CD4-positive, alpha-beta T cell treated with Interleukin-15 for 4 hours (primary cell): ENCODE measurements at regions not wholly inside any gene's neighbourhood (a gene's known extent, or its start where the extent isn't known, plus 50 kb on each side); places are given as distances from the start of the nearest gene placed in this dataset.

Source experiments
- DNase-seq: peaks from one replicate; pipeline ENCODE4 v3.0.0-alpha.2; 2020; ENCODE audit warnings: low spot score

DNA sequence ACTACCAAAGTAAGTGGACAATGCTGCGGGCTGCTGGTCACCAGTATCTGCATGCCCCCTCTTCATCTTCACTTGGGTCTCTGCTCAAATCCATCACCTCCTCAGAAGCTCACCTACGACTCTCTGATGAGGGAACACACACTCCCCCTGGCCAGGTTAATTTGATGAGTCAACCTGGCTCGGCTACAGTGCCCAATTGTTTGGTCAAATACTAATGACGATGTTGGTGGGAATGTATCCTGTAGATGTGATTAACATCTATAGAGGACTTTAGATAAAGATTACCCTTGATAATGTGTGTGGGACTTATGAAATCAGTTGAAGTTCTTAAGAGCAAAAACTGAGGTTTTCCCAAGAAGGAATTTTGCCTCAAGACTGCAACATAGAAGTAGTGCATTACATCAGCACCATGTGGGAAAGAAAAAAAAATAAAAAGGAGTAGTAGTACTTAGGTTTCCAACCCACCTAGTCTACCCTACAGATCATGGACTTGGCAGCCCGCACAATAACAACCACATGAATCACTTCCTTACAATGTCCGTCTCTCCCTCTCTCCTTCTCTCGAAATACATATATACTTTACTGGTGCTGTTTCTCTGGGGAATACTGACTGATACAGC is 467.3 kb downstream of the DNAH5 start:
- DNase-seq, result no peak

- no peak for DNase-seq
Measured at GRCh38 chr5:13472842-13473241, 471.6 kb downstream of the DNAH5 start.

- no peak for DNase-seq
Measured at GRCh38 chr5:13470975-13471374, 473.5 kb downstream of the DNAH5 start.

DNA sequence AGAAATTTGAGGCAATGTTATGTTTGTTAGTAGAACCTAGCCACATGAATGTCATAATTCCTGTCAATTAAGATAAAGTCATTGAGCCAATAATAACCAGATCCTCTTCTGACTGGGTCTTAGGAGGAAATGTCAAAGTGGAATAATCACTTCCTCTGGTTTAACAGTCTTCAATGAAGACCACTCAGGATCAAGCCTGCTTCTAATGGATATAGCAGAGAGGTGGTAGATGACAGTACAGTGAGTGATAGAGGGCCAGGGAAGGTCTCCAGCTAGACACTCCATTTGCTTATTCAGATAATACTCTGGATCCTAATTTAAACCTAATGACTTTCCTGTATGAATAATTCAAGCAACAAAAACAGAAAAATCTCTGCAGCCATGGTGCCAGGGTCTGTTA is 474.2 kb downstream of the DNAH5 start:
- DNase-seq, result no peak

GRCh38 chr5:13464532-13465193 is 479.8 kb downstream of the DNAH5 start:
- DNase-seq, result no peak

DNA sequence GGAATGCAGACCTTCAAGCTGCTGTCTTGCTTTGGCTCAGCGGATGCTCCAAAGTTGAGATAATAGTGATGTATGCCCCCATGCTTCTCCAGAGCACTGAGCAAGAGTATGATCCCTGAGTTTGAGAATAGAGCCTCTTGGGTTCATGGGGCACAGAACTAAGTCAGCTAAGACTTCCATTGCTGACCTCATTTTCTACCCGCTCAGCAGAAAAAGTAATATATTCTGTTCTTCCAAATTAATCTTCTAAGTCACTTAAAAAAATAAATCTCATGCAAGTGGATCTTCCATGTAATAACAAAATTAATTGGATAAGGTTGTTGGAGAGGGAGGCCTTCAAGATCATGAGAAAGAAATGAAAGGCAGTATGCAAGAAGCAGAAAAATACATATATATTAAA is 483.9 kb downstream of the DNAH5 start:
- DNase-seq, result no peak

- DNase-seq, result no peak
Measured at GRCh38 chr5:13454050-13454449, 490.4 kb downstream of the DNAH5 start.

- DNase-seq, result no peak
Measured at GRCh38 chr5:13448843-13449242, 495.6 kb downstream of the DNAH5 start.

GRCh38 chr5:13439430-13439829 is 505.1 kb downstream of the DNAH5 start:
- DNase-seq, result no peak

DNA sequence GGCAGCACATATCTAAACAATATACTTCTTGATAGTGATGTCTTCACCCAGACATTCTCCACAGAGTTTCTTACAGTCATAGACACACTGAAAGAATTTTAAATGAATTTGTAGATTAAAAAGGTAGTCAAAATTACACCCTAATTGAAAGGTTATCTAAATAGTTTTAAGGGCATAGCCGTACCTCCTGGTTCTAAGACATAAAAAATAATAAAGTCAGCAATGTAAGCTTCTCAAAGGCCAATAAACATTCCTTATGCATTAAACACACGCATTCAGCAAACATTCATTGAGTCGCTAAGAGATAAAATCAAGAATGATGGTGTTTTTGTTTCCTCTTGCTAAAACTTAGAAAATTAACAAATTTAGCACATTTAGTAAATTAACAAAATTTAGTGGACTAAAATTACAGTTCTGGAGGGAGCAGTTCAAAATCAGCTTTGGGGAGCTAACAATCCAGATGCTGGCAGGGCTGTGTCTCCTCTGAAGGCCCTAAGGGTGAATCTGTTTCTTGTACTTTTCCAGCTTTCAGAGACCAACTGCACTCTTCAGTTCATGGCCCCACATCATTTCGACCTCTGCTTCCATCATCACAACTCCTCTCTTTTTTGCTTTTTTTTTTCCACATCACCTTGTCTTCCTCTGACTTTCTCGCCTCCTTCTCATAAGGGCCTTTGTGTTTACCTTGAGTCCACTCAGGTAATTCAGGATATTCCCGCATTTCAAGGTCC is 516.5 kb downstream of the DNAH5 start:
- DNase-seq, result no peak

DNA sequence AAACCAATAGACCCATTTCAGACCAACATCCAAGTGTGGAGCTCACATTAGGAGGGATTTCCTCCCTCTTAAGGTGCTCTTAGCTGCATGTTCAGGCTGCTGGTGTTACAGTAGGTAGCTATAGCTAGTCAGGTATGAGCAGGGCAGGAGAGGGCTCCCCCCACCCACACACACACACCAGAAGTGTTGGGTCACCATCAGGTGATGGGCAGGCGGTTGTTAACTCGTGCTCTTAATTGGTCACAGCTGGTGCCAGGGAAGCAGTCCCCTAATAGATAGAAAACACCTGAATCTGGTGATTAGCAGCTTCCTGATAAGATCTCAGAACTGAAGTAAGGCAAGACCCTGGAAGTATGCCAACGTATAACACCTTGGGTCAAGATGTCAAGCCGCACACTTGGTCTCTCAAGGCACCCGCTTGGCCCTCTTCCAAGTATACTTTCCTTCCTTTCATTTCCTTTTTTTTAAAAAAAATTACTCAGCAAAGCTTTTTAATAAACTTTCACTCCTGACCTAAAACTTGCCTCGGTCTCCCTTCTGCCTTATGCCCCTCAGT is 532.4 kb downstream of the DNAH5 start:
- DNase-seq, result no peak

DNA sequence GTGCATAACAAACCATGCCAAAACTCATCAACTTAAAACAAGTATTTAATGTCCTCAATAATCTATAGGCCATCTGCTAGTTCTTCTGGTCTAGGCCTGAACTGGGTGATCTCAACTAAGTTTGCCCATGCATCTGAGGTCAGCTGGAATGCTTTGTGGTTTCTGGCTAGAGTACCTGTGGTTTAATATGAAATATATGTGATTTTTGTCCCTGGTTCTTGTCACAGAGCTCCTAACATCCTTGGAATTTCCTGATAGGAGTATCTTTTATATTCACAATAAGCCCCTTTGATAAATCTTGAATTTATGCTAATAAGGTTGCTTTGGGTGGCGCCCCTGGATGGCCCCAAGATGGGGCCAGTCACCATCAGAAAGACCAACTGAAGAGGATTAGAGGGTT is 535.9 kb downstream of the DNAH5 start:
- no peak for DNase-seq

GRCh38 chr5:13403351-13403750 is 541.1 kb downstream of the DNAH5 start:
- DNase-seq, result no peak

DNA sequence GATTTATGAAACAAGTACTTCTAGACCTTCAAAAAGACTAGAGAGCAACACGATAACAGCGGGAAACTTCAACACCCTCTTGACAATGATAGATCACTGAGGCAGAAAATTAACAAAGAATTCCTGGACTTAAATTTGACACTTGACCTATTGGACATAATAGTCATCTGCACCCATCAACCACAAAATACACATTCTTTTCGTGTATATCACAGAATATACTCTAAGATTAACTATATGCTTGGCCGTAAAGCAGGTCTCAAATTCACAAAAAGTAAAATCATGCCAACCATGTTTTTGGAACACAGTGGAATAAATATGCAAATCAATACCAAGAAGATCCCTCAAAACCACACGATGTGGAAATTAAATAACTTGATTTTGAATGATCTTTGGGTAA is 559.4 kb downstream of the DNAH5 start:
- no peak for DNase-seq

DNA sequence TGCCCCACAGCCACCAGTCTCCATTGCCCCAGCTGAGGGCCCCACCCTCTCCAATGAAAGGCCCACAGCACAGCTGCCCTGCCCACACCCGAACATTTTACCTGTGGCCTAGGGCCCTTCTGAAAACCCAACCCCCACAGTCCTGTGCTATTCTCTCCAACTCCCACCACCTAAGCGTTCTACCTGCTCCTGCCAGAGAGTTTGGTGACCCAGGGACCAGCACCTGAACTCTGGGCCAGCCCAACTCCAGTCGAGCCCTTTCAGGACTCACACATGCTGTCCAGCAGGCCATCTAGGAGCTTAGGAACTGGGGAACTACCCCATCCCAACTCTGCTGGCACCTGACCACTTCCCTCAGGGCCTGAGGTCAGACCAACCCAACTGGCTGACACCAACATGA is 562.3 kb downstream of the DNAH5 start:
- no peak for DNase-seq

GRCh38 chr5:13378091-13378490 is 566.4 kb downstream of the DNAH5 start:
- DNase-seq, result no peak

- no peak for DNase-seq
Measured at GRCh38 chr5:13359344-13359743, 585.1 kb downstream of the DNAH5 start.

GRCh38 chr5:13358342-13358741 is 586.1 kb downstream of the DNAH5 start:
- DNase-seq, result no peak

GRCh38 chr5:13357929-13358328 is 586.6 kb downstream of the DNAH5 start:
- no peak for DNase-seq

DNA sequence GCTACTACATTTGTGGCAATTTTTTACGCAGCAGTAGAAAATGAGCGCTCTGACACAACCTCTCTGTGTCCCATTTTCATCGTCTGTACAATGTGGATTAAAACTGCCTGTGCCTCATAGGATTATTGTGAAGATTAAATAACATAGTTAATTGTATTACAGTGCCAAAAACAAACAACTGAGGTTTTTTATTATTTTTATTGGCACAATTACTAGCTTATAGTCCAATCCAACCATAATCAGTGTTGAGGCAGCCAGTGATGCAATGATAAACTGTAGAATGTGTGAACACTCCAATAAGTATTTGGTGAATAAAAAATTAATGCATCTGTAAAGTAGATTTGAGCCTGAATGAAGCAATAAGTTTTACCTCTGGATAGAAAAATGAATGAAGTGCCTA is 588.3 kb downstream of the DNAH5 start:
- no peak for DNase-seq

DNA sequence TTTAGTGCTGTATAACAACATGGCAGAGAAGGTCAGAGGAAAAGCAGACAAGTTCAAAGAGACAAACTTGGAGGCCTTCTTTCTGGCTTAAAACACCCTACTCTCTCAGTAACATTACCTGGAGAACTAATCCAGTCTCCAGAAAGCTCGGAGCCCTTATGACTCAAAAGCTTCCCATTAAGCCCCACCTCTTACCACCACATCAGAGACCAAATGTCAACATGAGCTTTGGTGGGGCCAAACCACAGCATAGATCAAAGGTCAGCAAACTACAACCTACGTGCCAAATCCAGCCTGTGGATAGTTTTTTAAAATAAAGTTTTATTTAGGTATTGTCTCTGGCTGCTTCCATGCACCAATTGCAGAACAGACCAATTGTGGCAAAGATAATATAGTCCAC is 589.9 kb downstream of the DNAH5 start:
- DNase-seq, result no peak

DNA sequence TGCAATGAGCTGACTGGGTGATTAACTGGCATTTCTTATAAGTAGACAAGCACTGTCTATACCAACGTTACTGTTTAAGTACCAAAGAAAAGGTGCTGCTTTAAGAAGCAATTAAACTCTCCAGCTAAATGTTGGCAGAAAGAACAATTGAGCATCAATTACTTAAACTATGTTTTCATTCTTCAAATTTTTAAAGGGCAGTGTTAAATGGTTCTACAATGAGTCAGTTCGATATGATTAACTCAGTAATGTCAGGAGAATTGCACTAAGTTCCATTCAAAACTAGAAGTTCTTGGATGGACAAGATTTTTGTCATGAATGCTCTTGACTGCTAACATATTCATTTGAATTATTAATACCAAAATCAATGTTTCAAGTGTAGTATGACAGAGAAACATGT is 593.7 kb downstream of the DNAH5 start:
- DNase-seq, result no peak

DNA sequence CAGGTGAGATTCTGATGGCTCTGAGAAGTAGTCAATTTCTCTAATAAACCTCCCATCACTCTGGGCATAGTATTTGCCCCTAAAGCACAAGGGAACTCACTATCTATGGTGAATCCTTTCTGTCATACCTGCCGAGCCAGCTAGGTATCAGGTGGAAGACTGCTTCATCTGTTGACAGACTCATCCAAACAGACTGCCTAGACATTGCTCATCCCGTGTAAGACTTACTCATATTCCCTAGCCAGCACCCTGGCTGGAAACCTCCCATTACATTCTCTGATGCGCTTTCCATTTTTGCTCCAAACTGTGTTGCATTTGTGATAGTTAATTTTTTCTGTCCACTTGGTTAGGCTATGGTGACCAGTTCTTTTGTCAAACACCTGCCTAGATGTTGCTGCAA is 595.9 kb downstream of the DNAH5 start:
- DNase-seq, result no peak
